ENCODE measurements at regions not wholly inside any gene's neighbourhood (a gene's known extent, or its start where the extent isn't known, plus 50 kb on each side); places are given as distances from the start of the nearest gene placed in this dataset.
A peak's percentile ranks its signal among the peaks of the same experiment; 100 is the strongest.

DNA sequence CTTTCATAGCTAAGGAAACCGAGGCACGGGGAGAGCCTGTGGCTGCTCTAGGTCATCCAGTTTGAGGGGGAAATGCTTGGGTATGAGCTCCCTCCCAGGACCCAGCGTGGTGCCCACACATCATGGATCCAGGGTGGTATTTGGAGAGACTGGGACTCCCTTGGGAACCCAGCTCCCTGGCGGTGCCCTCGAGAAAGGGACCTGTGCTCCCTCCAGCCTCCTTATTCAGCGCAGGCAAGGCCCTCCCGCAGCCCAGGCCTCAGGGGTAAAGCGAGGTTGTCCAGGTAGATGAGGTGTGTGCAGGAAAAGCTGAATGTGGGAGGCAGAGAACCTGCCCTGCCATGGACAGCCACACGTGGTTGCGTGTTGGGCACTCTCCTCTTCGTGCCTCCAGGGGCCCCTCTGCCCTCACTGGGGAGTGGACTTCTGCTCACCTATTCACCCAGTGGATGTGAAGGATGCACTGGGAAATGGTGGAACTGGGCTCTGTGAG is 53.8 kb upstream of the GPR78 start:
- DNase-seq, result no peak

DNA sequence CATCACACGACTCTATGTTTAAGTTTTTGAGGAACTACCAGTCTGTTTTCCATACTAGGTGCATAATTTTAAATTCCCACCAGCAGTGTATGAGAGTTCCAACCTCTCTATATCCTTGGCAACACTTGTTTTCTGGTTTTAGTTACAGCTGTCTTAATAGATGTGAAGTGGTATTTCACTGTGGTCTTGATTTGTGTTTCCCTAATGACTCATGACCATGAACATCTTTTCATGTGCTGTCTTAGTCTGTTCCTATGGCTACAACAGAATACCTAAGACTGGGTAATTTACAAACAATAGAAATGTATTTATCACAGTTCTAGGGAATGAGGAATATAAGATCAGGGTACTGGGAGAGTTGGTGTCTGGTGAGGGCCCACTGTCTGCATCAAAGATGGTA is 51.5 kb upstream of the GPR78 start:
- DNase-seq, result peak; percentile 81
